ENCODE measurements at regions not wholly inside any gene's neighbourhood (a gene's known extent, or its start where the extent isn't known, plus 50 kb on each side); places are given as distances from the start of the nearest gene placed in this dataset.
"Not testable (repeated sequence)": the region's sequence is repeated elsewhere in the genome, so short reads cannot be mapped to it uniquely, and the experiment has no call there.

GRCh38 chr2:4693266-4693665 is 989.9 kb downstream of the DCDC2C start:
- no peak for DNase-seq (ENCODE audit: low read depth in 2 of 2)

- DNase-seq (ENCODE audit: low read depth in 2 of 2): no peak
Measured at GRCh38 chr2:4695281-4695861, 992.0 kb downstream of the DCDC2C start.

GRCh38 chr2:4715065-4715464 is 977.1 kb upstream of the SOX11 start:
- no peak for DNase-seq (ENCODE audit: low read depth in 2 of 2)

GRCh38 chr2:4718777-4719176 is 973.4 kb upstream of the SOX11 start:
- no peak for DNase-seq (ENCODE audit: low read depth in 2 of 2)

GRCh38 chr2:4725618-4726017 is 966.6 kb upstream of the SOX11 start:
- DNase-seq (ENCODE audit: low read depth in 2 of 2): no peak

- no peak for DNase-seq (ENCODE audit: low read depth in 2 of 2)
Measured at GRCh38 chr2:4732560-4732959, 959.6 kb upstream of the SOX11 start.

- DNase-seq (ENCODE audit: low read depth in 2 of 2): no peak
Measured at GRCh38 chr2:4745056-4745991, 946.9 kb upstream of the SOX11 start.

- no peak for DNase-seq (ENCODE audit: low read depth in 2 of 2)
Measured at GRCh38 chr2:4753721-4754120, 938.5 kb upstream of the SOX11 start.

- DNase-seq (ENCODE audit: low read depth in 2 of 2): no peak
Measured at GRCh38 chr2:4762951-4763376, 929.2 kb upstream of the SOX11 start.

GRCh38 chr2:4765787-4766530 is 926.2 kb upstream of the SOX11 start:
- DNase-seq (ENCODE audit: low read depth in 2 of 2): no peak

GRCh38 chr2:4775668-4776067 is 916.5 kb upstream of the SOX11 start:
- DNase-seq (ENCODE audit: low read depth in 2 of 2): no peak

- no peak for DNase-seq (ENCODE audit: low read depth in 2 of 2)
Measured at GRCh38 chr2:4780679-4781078, 911.5 kb upstream of the SOX11 start.

- DNase-seq (ENCODE audit: low read depth in 2 of 2): no peak
Measured at GRCh38 chr2:4782647-4783046, 909.5 kb upstream of the SOX11 start.

- DNase-seq (ENCODE audit: low read depth in 2 of 2): no peak
Measured at GRCh38 chr2:4791488-4791887, 900.7 kb upstream of the SOX11 start.

GRCh38 chr2:4792126-4792525 is 900.1 kb upstream of the SOX11 start:
- DNase-seq (ENCODE audit: low read depth in 2 of 2): no peak

- DNase-seq (ENCODE audit: low read depth in 2 of 2): no peak
Measured at GRCh38 chr2:4803396-4803795, 888.8 kb upstream of the SOX11 start.

GRCh38 chr2:4814137-4814536 is 878.0 kb upstream of the SOX11 start:
- DNase-seq (ENCODE audit: low read depth in 2 of 2): not testable (repeated sequence)

GRCh38 chr2:4827836-4828235 is 864.3 kb upstream of the SOX11 start:
- no peak for DNase-seq (ENCODE audit: low read depth in 2 of 2)

GRCh38 chr2:4828682-4829374 is 863.4 kb upstream of the SOX11 start:
- DNase-seq (ENCODE audit: low read depth in 2 of 2): no peak

GRCh38 chr2:4831751-4832150 is 860.4 kb upstream of the SOX11 start:
- no peak for DNase-seq (ENCODE audit: low read depth in 2 of 2)

- DNase-seq (ENCODE audit: low read depth in 2 of 2): no peak
Measured at GRCh38 chr2:4832642-4833041, 859.5 kb upstream of the SOX11 start.

GRCh38 chr2:4838626-4839025 is 853.6 kb upstream of the SOX11 start:
- DNase-seq (ENCODE audit: low read depth in 2 of 2): no peak

Data from stimulated activated CD4-positive, alpha-beta T cell treated with anti-CD3 and anti-CD28 coated beads, Interleukin-12 subunit alpha, Interleukin-12 subunit beta, amount 100 ng/mL, for 24 hours (primary cell).